HUDEP-2 (cell line): ENCODE measurements at regions not wholly inside any gene's neighbourhood (a gene's known extent, or its start where the extent isn't known, plus 50 kb on each side); places are given as distances from the start of the nearest gene placed in this dataset.
"Not testable (repeated sequence)": the region's sequence is repeated elsewhere in the genome, so short reads cannot be mapped to it uniquely, and the experiment has no call there.

Source experiments
- DNase-seq, 76 experiments: peaks; one replicate each; lab custom pipeline; 2025; ENCODE audit not compliant: unreplicated experiment in 76 of 76; lab: John Stamatoyannopoulos, UW

DNA sequence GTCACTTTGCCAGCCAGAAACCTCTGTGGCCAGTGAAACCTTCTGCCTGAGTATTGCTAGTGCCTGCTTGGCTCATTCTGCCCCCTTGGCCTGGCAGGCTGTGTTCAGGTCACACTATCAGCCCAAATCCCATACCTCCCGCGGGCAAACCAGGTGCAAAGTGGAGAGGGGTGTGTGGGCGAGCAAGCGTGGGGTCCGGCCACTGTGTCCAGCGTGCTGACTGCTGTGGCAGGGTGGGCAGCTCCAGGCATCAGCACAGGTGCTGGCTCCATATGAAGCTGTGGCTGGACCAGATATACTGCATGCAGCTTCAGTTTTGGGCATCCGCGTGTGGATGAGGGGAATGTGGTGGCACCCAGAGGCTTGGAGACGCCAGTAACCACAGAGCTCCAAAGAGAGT is 576.5 kb upstream of the EDIL3 start:
- DNase-seq: no peak

DNA sequence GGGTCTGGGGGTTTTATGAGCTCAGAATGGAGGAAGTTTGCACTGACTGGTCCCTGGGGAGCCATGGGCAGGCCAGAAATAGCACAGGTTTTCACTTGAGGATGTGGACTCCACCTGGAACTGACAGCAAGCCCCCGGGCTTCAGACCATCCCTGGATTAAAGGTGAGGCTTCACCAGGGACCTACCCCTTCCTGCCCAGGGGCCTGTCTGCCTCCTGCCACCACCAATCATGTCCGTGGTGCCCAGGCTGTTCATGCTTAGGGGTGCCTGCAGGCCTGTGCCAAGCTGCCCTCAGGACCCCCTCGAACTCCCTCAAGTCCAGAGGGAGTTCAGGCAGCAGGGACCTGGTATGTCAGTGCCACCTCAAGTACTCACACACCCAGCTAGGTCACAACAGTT is 577.2 kb upstream of the EDIL3 start:
- no peak for DNase-seq

DNA sequence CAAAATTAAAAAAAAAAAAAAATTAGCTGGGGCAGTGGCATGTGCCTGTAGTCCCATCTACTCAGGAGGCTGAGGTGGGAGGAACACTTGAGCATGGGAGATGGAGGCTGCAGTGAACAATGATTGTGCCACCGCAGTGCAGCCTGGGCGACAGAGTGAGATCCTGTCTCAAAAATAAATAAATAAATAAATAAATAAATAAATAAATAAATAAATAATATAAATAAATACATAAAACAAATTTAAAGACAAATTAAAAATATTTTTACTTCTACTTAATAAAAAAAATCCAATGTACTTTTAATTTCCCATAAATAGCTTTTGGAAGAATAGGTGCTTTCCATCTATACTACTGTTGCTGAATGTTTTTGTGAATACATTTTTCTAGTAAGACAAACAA is 598.4 kb upstream of the EDIL3 start:
- no peak for DNase-seq

DNA sequence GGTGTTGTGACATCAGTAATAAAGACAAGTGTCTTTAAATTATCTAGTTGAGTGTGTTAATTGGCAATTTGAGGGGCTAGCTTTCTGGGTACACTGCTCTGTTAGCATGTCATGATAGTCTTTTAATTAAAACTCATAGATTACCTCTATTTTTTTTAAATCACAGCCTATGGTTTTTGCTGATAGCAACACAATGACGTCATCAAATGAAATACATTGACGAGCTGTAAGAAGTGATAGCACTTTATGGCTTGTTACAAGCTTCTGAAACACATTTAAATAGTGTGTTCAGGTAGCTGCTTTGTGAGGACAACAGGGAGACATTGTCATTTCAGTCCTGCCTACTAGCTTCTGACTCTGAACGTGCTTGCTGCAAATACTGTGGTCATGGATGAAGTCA is 600.5 kb upstream of the EDIL3 start:
- DNase-seq: no peak

DNA sequence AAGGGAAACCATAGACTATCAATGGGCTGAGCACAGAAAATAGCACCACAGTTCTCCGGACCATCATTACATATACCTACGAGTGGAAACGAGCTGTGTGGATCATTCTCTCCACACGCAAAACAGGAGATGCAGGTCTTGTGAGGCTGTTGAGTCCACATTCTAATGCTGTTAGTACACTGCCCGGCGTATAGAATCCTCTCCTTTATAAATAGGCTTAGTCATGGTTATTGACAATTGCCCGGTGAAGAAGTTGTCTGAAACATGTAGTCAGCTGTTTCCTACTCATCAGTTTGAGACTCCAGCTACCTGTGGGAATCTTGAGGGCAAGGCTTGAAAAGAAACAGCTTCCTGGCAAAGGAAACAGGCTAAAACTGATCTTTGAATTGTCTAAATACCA is 602.0 kb upstream of the EDIL3 start:
- no peak for DNase-seq

DNA sequence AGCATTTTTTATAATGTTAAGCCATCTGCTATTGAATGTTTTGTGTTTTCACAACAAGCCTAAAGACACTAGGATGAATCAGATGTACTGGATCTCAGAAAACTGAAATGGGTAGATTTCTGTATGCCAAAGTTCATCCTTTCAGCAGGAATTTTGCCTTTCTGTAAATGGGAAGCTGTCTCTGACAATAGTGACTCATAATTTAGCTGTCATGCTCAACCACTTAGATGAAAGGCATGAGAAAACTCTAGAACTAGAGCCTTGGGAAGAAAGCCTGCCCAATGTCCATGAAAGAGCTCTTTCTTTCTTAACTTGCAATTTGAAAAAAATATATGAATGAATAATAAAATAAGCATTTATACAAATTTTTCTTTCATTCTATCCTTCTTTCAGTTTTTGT is 616.0 kb upstream of the EDIL3 start:
- DNase-seq: no peak

DNA sequence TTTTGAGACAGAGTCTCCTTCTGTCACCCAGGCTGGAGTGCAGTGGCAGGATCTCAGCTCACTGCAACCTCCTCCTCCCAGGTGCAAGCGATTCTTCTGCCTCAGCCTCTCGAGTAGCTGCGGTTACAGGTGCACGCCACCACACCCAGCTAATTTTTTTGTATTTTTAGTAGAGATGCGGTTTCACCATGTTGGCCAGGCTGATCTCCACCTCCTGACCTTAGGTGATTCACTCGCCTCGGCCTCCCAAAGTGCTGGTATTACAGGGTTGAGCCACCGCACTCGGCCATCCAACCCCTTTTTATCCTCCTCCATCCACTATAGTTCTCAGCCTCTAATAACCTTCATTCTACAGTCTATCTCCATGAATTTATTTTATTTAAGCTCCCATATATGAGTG is 617.3 kb upstream of the EDIL3 start:
- not testable (repeated sequence) for DNase-seq

DNA sequence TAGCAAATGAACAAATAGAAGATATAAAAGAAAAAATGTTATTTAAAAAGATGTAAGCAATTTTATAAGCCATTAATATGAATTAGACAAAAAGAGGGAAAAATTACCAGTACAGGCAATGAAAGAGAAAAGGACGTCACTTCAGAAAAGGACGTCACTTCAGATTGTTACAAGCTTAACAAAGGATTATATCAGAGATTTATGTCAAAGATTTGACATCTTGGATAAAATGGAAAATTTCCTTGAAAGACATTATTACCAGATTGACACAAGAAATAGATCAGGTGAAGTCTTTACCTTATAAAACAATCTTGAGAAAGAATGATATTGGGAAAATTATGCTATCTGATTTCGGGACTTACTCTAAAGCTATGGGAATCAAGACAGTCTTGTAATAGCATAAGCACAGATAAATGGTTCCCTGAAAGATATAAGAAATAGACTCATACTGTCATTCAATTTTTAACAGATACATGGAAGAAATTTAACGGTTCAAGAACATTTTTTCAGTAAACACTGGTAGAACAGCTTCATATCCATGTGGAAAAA is 625.4 kb upstream of the EDIL3 start:
- DNase-seq: no peak

DNA sequence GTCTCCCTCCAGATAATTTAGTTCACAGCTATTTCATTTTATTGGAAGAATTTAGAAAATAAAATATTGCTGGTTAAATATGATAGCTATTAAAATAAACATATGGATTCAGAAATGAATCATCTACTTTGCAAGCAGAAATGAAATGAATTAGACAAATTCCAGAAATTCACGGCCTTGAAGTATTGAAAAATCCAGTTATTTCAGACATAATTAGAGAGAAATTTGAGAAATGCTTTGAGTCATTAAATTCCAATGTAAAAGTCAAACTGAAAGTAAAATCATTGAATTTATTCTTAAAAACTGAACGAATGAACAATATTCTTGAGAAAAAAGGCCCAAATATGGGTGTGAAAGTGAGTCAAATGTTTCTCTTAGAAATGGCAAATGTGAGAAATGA is 632.6 kb upstream of the EDIL3 start:
- no peak for DNase-seq

DNA sequence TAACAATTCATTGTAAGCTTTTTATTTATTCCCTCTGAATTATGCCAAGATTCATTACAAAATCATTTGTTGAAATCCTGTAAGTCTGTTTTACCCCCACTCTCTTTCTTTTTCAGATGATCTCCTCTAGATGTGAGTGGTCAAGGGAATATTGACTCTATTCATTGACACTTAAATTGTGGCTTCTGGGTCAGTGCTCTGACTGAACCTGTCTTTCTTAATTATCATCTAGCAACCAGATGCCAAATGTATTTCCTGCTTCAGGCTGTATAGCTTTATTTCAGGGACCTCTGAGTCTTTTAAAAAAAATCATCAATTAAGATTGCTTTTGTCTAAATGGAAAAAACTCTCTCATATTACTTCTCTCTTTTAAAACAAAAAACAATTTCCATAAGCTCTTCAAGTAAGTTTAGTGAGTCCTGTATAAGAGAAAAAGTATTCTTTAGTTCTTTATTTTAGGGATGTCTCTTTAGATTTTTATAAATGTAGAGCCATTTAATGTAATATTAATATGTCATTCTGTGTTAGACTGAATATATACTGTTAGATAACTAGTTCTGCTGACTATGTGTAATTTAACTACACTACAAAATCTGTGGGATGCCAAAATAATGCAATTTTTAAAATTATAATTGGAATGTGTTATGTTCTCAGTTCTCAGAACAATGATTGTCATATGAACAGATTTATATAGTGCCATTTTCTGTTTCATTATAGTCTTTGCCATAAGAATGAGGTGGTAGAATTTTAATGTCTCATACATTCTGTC is 645.8 kb upstream of the EDIL3 start:
- DNase-seq: no peak

DNA sequence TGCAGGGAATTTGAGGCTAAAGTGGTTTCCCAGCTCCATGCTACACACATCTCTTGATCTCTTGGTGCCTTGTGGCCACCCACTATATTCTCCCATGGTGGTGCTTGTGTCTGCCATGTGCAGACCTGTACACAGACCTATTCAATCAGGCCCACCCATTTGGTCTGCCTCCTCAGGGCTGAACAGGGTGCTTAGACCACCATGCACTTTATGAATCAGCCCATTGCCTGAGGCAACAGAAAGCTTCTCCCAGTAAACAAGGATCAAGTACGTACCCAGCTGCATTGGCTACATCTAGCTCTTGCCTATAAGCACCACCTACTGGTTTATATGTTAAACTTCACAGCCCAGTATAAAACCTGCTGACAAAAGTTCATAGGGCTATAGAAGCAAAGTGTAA is 664.3 kb upstream of the EDIL3 start:
- DNase-seq: peak in 2 of 76 experiments; percentile 2 to 3

DNA sequence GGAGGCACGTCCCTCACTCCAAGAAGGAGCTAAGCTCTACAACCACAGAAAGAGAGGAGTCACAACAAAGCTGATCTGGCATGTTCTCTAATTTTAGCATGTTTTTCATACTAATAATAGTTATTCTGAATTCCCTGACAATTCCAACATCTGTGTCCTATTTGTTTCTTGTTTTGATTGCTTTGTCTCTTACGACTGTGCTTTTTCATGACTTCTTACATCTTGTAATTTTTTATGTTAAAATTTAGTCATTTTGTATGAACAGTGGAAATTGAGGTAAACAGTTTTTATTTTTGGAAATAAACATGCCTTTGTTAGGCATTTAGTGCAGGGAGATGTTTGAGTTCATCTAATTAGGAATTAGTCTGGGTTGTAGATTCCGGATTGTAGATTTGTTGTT is 668.1 kb upstream of the EDIL3 start:
- no peak for DNase-seq

DNA sequence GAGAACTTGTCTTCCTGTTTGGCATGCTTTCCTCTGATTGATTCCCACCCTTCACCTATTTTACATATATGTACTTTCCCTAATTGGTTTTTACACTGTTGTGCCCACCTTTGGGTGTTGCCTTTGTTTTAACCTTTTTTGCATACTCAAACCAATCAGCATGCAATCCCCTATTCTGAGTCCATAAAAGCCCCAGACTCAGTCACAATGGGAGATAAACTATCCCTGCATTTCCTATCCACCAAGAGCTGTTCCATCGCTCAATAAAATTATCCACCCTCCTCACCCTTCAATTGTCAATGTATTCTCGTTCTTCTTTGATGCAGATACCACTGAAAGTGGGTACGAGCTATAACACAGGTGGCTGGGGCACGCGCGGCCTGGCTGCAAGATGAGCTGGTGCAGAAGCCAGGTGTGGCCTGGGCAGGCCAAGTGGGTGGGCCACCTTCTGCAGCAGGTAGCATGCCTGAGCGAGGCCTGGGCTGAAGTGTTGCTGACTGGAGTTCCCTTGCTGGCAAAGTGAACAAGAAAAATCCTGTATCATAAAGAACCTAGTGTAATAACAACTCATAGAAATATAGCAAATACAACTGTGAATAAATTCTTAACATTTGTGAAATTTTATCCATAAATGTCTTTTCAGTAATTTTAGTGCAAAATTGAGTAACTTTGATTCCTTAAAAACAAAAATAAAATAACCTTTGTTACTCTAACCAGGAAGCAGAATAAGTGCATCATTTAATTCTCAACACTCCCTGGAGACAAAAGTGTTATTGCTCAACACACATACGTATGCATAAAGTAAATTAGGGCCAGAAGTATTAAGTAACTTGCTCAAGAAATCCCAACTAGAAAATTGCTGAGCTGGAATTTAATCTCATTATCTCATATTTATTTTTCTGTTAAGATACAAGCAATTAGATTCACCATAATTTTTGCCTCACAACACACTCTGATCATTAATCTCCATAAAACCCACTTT is 685.3 kb upstream of the EDIL3 start:
- DNase-seq: no peak

DNA sequence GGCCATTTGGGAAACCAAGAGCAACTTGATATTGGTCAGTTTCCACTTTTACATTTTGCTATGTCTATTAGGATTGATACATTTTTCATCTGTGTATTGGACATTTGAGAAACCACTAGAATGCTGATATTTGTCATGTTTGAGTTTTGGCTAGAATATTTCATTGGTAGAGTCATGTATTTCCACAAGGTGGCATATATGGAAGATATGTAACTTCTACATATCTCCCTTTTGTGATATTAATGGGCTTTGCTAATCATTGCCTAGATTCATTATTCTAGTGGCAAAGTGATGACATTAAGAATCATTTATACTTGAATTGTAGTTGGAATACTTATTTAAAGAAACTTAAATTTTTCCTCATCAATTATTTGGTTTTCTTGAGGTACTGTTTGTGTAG is 692.9 kb upstream of the EDIL3 start:
- no peak for DNase-seq

DNA sequence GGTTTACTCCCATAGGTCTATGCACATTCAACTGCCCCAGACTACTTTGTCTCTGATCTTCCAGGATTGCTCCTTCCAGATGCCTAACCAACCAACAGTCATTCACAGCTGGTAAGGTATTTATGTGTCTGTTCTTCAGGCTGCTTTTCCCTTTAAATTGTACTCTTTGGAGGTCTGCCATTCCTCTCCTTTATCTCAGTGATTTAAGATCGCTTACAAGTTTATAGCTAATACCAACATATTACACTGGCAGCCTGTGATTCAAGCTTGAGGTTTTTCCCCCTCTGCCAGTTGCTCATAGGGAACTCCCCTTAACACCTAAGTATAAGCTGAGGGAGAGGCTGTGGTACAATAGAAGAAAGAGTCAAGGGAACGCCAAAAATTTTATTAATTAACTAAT is 711.7 kb upstream of the EDIL3 start:
- DNase-seq: no peak

DNA sequence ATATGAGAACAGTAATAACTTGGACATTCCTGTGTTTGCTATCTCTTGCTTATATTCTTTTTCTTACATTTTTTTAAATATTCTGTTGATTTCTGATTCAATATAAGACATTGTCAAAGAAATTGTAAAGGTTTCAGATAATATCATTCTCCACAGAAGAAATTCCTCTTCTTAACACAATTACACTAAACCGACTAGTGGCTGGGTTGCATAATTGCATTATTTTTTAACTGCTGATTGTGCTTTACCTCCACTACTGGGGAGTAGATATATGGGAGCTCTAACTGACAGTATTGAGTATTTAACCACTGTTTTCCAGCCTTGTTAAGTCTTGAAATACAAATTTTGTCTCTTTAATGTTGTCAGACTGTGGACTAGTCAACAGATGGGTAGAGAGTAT is 723.8 kb upstream of the EDIL3 start:
- DNase-seq: no peak

DNA sequence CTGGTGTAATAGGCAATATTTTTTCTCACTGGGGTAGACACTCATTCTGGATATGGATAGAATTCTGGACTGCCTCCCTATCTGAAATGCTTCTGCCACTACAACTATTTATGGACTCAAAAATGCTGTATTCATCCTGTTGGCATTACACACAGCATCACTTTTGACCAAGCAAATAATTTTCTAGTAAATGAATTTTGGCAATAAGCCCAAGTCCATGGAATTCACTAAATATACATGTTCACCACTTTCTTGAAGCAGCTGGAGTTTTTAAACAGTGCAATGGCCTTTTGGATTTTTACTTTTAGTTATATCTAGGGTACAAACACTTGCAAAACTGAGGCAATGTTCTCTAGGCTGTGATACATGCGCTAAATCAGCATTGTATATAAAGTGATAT is 724.9 kb upstream of the EDIL3 start:
- no peak for DNase-seq

DNA sequence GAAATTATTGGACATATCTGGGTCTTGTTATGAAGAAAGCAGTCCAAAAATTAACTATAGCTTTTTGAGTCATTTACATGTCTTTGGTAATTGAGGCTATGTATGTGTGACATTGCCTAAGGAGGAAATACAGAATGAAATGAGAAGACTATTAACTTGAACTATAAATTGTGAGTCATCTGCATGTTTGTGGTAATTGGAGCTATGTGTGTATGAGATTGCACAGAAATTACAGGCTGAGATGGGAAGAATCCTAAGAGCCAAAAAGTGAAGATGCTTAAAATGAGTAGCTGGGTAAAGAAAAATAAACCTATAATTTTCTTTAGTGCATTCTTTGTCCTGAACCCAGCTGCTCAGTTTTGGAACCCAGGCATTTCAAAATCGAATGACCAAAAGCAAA is 747.6 kb upstream of the EDIL3 start:
- DNase-seq: no peak

DNA sequence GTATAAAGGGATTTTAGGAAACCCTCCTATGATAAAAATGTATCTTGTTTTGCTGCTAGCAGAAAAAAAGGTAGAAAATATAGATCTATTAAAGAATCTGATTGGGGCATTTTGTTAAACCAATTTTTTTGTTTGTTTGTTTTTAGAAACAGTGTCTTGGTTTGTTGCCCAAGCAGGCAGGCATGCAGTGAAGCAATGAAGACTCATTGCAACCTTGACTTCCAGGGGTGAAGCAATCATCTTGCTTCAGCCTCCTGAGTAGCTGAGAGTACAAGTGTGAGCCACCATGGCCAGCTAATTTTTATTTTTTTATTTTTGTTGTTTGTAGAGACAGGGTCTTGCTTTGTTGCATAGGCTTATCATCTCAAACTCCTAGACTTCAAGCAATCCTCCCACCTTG is 755.8 kb upstream of the EDIL3 start:
- no peak for DNase-seq

DNA sequence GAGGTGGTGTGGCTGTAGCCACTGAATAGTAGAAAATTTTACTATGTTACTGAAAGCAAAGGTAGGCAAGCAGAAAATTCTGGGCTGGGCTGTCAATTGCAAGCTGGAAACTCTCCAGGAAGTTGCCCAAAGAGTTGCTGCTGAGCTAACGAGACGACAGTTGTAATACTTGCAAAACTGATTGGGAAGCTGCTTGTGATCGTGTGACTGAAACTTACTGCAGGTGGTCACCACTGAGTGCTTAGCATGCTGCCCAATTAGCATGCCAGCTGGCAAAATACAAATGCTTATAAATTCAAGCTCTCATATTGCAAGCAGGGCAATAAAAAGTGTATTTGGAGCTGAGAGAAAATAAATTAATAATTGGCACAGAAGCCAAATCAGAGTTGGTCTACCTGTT is 758.5 kb upstream of the EDIL3 start:
- DNase-seq: no peak

DNA sequence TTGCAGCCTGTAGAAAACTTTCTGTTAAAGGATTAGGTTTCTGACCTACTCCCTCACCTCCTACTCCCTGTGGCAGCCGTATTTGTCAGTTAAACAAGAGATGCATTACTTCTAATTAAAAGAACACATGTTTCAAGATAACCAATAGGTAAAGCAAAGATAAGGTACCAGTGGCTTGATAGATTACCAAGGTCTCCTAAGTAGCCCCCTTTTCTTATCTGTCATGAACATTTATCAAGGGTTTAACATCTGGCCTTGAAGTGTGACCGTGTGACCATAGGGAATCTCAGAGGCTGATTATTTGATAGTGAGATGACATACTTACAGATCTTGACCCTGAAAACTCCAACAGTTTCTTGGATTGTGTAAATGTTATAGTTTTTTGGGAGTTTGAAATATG is 764.0 kb upstream of the EDIL3 start:
- peak in 33 of 76 experiments; percentile 1 to 79 (median 36) for DNase-seq

DNA sequence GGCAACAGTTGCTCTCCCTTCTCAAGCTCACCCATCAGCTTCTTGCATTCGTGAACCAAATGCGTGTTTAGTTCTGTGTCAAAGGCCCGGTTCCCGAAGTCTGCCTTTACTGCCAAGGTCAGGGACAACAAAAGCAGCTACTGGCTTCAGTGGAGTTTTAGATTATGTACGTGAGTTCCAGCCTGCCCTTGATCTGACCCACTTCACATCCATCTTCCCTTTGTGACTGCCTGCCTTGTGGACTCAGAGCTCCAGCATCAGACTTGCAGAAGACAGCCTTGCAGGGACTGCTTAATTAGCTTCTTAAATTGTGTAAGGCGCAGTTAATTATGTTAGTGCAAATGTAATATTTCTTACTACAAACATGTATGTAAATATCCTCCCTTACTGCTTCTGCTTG is 774.7 kb upstream of the EDIL3 start:
- no peak for DNase-seq
